ENCODE measurements at regions not wholly inside any gene's neighbourhood (a gene's known extent, or its start where the extent isn't known, plus 50 kb on each side); places are given as distances from the start of the nearest gene placed in this dataset.
A peak's percentile ranks its signal among the peaks of the same experiment; 100 is the strongest.

DNA sequence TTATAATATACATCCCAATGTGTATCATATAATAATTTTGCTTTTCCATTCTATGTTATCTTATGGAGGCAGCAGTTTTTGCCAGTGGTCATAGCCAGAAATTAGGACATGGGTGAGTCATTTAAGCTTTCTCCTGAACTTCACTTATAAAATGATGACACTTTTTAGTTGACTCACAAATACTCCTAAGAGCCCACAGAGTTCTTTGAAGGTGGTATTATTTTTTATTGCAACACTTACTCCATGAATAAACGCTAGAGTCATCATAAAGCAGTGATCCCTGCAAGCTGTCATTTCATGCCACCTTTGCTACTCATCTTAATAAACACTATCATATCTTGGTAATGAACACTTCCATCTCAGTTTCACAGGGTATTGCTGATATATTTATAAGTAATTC, 69.9 kb upstream of the MAPRE2 start:
- H3K4me1 Mint-ChIP-seq = peaks cover 3 to 4% of the 10 kb centered on the region in 2 donors
- ATAC-seq (replicated peaks) = no peak
- no peaks in the 10 kb centered on the region for H3K36me3 Mint-ChIP-seq
- no peak for DNase-seq
- peaks cover 18 to 48% of the 10 kb centered on the region in 2 donors for H3K27me3 Mint-ChIP-seq
- no peak overlapping the region for H3K27ac Mint-ChIP-seq
- peaks cover 0 to 2% of the 10 kb centered on the region in 2 donors for H3K9me3 Mint-ChIP-seq
- no peak overlapping the region for H3K4me3 Mint-ChIP-seq

- Mint-ChIP-seq H3K4me1 (peaks cover 8 to 13% of the 10 kb centered on the region in 2 donors), H3K9me3 (peaks cover 0 to 2% of the 10 kb centered on the region in 2 donors), H3K36me3 (no peaks in the 10 kb centered on the region), H3K4me3 (no peak overlapping the region), H3K27ac (no peak overlapping the region), H3K27me3 (peaks cover 18 to 48% of the 10 kb centered on the region in 2 donors)
- ATAC-seq (replicated peaks) (no peak), DNase-seq (no peak)
These were observed 68.3 kb upstream of the MAPRE2 start for GRCh38 chr18:34972765-34973414.

- ATAC-seq (replicated peaks) (no peak), DNase-seq (no peak)
- H3K4me1 Mint-ChIP-seq = peaks cover 21 to 36% of the 10 kb centered on the region in 2 donors
- no peaks in the 10 kb centered on the region for H3K36me3 Mint-ChIP-seq
- peaks cover 0 to 2% of the 10 kb centered on the region in 2 donors for H3K9me3 Mint-ChIP-seq
- peaks cover 13 to 33% of the 10 kb centered on the region in 2 donors for H3K27me3 Mint-ChIP-seq
- H3K4me3 Mint-ChIP-seq = peak overlapping the region; percentile 85 to 91
- H3K27ac Mint-ChIP-seq = peak overlapping the region; percentile 75
These were observed 65.1 kb upstream of the MAPRE2 start for GRCh38 chr18:34976123-34976522.

DNA sequence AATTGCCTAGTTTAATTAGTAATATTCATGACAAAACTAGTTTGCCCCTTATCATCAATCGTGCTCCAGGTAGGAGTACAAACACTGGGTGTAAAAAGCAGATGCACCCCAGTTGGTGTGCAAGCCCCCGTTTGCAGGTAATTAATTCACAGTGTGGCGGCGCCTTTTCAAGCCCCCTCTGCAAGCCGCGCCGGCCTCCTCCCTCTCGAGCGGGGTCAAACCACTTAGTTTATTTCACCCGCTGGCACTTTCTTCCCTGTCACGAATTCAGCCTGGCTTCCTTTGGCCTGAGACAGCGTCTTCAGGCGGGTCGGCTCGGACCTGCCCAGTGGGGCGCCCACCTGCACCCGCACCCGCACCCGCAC, 64.7 kb upstream of the MAPRE2 start:
- H3K27ac Mint-ChIP-seq = no peak overlapping the region

DNA sequence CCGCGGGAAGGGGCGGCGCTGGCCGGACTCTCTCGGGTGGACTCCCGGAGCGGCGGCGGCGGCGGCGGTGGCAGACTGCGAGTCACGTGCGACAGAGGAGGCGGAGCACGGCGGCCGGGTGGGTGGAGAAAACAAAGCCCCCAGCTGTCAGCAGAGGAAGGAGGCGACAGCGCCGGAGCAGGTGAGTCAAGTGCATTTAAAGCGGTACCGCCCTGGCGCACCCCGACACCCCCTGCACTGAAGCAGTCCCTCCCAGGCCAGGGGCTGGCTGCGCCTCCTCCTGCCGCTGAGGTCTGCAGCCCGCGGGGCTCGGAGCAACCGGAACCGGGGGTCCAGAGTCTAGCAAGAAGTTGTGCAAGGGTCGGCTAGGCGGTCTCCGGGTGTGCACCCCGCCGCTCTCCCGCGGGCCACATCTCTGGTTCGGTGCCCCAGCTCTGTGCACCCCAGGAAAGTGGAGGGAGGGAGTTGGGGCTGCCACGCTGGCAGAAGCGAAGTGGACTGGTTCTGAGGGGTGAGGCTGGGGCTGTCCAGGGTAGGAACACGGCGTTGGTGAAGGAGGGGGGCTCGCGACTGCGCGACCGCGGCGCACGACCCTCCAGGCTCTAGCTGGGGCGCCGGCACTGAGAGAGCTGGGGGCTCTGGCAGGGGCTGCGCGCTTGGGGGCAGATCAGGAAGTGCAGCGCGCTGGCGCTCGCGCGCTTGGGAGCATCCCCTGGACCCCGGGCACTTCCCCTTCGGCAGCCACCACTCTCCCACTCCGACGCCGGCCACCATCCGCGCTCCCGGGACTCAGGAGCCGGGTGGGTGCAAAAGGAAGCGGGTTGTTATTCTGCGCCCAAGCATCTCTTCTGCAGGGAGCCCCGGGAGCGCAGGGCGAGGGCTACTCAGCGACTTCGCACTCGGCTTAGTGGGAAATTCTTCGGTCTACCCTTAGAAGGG, 64.0 kb upstream of the MAPRE2 start:
- peak; percentile 73 to 83 for ATAC-seq (replicated peaks)

More for the DNA sequence above, 64.7 kb upstream of the MAPRE2 start:
- Mint-ChIP-seq H3K36me3 (no peaks in the 10 kb centered on the region), H3K27me3 (peaks cover 13 to 33% of the 10 kb centered on the region in 2 donors), H3K4me1 (peaks cover 21 to 36% of the 10 kb centered on the region in 2 donors), H3K4me3 (peak overlapping the region; percentile 85 to 91), H3K9me3 (peaks cover 0 to 2% of the 10 kb centered on the region in 2 donors)
- DNase-seq (no peak), ATAC-seq (replicated peaks) (no peak)

GRCh38 chr18:34977838-34978532, 63.2 kb upstream of the MAPRE2 start:
- no peak overlapping the region for H3K27ac Mint-ChIP-seq
- DNase-seq = peak; percentile 39

More for the DNA sequence above, 64.0 kb upstream of the MAPRE2 start:
- Mint-ChIP-seq H3K4me1 (peaks cover 21 to 36% of the 10 kb centered on the region in 2 donors), H3K4me3 (peak overlapping the region; percentile 85 to 91), H3K27ac (peak overlapping the region; percentile 56), H3K9me3 (peaks cover 0 to 2% of the 10 kb centered on the region in 2 donors), H3K27me3 (peaks cover 13 to 32% of the 10 kb centered on the region in 2 donors), H3K36me3 (no peaks in the 10 kb centered on the region)
- peak; percentile 61 for DNase-seq

DNA sequence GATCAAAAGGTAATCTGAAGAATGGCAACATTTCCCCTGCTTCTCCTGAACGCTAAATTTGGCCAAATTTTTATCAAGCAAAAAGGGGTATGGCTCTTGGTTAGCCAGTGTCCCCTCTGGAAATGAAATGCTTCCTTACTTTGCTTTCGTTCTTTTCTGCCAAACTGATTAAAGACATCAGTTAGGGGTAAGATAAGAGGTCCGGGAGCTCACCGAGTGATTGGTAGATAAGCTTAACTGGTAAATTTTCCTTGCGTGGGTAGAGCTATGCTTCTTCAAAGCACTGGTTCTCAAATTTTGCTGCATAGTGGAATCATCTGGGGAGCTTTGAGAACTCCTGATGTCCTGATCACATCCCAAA, 62.7 kb upstream of the MAPRE2 start:
- ATAC-seq (replicated peaks) (no peak), DNase-seq (no peak)
- Mint-ChIP-seq H3K9me3 (no peaks in the 10 kb centered on the region), H3K36me3 (no peaks in the 10 kb centered on the region), H3K4me3 (peak overlapping the region; percentile 85 to 91), H3K4me1 (peaks cover 21 to 36% of the 10 kb centered on the region in 2 donors), H3K27ac (no peak overlapping the region), H3K27me3 (peaks cover 4 to 20% of the 10 kb centered on the region in 2 donors)

More at GRCh38 chr18:34977838-34978532, 63.2 kb upstream of the MAPRE2 start:
- ATAC-seq (replicated peaks) = peak; percentile 56 to 58
- Mint-ChIP-seq H3K9me3 (peaks cover 0 to 2% of the 10 kb centered on the region in 2 donors), H3K4me3 (peak overlapping the region; percentile 85 to 91), H3K36me3 (no peaks in the 10 kb centered on the region), H3K4me1 (peaks cover 21 to 36% of the 10 kb centered on the region in 2 donors), H3K27me3 (peaks cover 8 to 25% of the 10 kb centered on the region in 2 donors)

DNA sequence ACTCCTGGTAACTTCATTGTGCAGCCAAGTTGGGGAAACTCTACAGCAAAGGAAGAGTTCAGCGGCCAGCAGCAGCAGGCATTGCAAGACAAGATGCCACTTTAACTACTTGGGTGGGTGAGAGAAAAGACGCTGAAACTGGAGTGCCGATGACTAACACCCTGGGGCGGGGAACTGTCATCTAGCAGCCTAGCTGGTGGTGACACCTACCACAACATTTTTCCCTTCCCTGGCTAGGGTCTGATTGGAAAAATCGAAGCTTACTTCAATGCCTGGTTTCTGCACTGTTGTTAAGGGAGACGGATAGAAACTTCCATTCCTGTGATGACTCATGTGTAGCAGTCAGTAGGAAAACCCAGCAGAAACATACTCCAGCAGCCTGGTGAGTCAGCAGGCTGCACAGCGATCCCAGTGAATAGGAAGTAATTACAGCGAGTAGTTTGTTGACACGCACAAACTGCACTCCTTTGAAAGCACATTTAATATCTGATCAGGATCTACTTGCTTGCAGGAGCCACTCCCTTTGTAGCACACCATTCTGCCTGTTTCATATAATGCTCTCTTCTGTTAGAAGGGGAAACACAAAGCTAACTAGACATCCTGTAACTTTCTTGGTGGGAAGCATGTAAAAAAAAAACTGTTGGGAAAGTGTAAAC, 62.1 kb upstream of the MAPRE2 start:
- ATAC-seq (replicated peaks) (peak; percentile 52 to 67), DNase-seq (peak; percentile 18)
- Mint-ChIP-seq H3K4me1 (peaks cover 21 to 36% of the 10 kb centered on the region in 2 donors), H3K9me3 (no peaks in the 10 kb centered on the region), H3K27me3 (peaks cover 4 to 15% of the 10 kb centered on the region in 2 donors), H3K4me3 (peak overlapping the region; percentile 85 to 91), H3K36me3 (no peaks in the 10 kb centered on the region), H3K27ac (no peak overlapping the region)

GRCh38 chr18:34981487-34981886, 59.7 kb upstream of the MAPRE2 start:
- no peak overlapping the region for H3K4me3 Mint-ChIP-seq
- H3K27me3 Mint-ChIP-seq = no peaks in the 10 kb centered on the region

GRCh38 chr18:34985963-34986362, 55.2 kb upstream of the MAPRE2 start:
- Mint-ChIP-seq H3K9me3 (no peaks in the 10 kb centered on the region), H3K36me3 (no peaks in the 10 kb centered on the region), H3K27ac (no peak overlapping the region), H3K27me3 (peaks cover 0 to under 1% of the 10 kb centered on the region in 2 donors), H3K4me1 (no peaks in the 10 kb centered on the region), H3K4me3 (no peak overlapping the region)
- no peak for ATAC-seq (replicated peaks)
- DNase-seq = no peak

More at GRCh38 chr18:34981487-34981886, 59.7 kb upstream of the MAPRE2 start:
- H3K9me3 Mint-ChIP-seq = no peaks in the 10 kb centered on the region
- H3K27ac Mint-ChIP-seq = no peak overlapping the region
- H3K4me1 Mint-ChIP-seq = peaks cover 17 to 32% of the 10 kb centered on the region in 2 donors
- DNase-seq = no peak
- H3K36me3 Mint-ChIP-seq = no peaks in the 10 kb centered on the region
- no peak for ATAC-seq (replicated peaks)

GRCh38 chr18:34990597-34990996, 50.6 kb upstream of the MAPRE2 start:
- Mint-ChIP-seq H3K27ac (no peak overlapping the region), H3K27me3 (peaks cover 0 to 4% of the 10 kb centered on the region in 2 donors), H3K4me1 (peaks cover 5 to 10% of the 10 kb centered on the region in 2 donors), H3K9me3 (no peaks in the 10 kb centered on the region), H3K4me3 (no peak overlapping the region), H3K36me3 (no peaks in the 10 kb centered on the region)
- ATAC-seq (replicated peaks) = no peak
- DNase-seq = no peak

DNA sequence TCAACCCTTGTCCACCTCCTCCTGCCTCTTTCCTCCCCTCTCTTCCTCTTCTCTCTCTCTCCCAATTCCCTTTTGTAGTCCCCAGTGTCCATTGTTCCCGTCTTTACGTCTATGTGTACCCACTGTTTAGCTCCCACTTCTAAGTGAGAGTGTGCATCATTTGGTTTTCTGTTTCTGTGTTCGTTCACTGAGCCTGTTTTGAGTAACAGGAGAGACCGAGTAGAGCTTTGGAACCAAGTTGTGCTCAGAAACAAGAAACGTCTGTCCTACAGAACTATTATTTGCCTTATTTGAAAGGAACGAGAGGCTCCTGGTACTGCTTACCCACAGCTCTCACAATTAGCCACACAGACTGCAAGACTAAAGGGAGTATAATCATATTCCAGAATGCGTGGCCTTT, 50.1 kb upstream of the MAPRE2 start:
- no peaks in the 10 kb centered on the region for H3K9me3 Mint-ChIP-seq
- no peaks in the 10 kb centered on the region for H3K36me3 Mint-ChIP-seq
- H3K4me3 Mint-ChIP-seq = no peak overlapping the region
- peaks cover 0 to 4% of the 10 kb centered on the region in 2 donors for H3K27me3 Mint-ChIP-seq
- H3K27ac Mint-ChIP-seq = no peak overlapping the region
- no peak for DNase-seq
- peaks cover 5 to 10% of the 10 kb centered on the region in 2 donors for H3K4me1 Mint-ChIP-seq
- ATAC-seq (replicated peaks) = no peak
